ENCODE measurements at regions not wholly inside any gene's neighbourhood (a gene's known extent, or its start where the extent isn't known, plus 50 kb on each side); places are given as distances from the start of the nearest gene placed in this dataset.

GRCh38 chr1:213423041-213423440 is 372.0 kb downstream of the RPS6KC1 start:
- DNase-seq (ENCODE audit: extremely low read depth, low read depth), result no peak
- TF ChIP-seq CTCF (IDR thresholded peaks at IDR 0.05; ENCODE audit: low read depth, low read length), result no peak

DNA sequence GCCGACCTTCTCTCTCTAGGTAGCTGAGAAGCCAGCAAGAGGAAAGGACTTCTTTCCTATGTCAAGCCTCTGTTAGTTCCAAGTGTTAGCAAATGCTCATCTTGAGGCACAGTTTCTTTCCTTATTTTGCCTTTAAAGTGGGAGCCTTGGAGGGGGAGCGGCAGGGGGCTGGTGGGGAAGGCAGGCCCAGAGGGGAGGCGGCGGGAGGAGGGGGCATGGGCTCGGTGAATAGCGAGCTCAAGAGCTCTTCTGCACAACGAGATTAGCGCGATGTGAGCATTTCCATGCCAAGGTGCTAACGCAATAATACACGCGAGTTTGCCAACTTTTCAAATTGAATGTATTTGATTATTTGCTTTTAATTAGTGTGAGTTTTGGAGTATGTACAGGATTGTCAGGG is 372.6 kb downstream of the RPS6KC1 start:
- TF ChIP-seq CTCF (IDR thresholded peaks at IDR 0.05; ENCODE audit: low read depth, low read length), result no peak
- DNase-seq (ENCODE audit: extremely low read depth, low read depth), result no peak

- no peak for TF ChIP-seq CTCF (IDR thresholded peaks at IDR 0.05; ENCODE audit: low read depth, low read length)
- DNase-seq (ENCODE audit: extremely low read depth, low read depth), result no peak
Measured at GRCh38 chr1:213425376-213426030, 374.5 kb downstream of the RPS6KC1 start.

DNA sequence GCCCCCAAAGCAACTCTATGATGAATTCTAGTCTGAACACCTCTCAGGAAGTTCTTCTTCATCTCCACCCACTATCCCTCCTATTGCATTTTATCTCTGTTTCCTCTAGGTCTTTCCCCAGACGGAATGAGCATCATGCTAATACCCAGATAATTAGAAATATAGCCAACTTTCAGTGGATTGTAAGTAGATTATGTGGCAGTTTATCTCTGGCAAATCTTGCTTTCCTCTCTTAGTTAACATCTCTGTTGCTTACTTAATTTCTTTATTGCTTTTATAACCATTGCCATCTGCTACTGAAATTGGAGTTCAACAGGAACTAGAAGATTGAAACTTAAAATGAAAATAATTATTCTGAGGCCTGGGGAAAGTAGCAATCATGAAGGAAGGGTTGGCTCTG is 378.6 kb downstream of the RPS6KC1 start:
- no peak for DNase-seq (ENCODE audit: extremely low read depth, low read depth)
- TF ChIP-seq CTCF (IDR thresholded peaks at IDR 0.05; ENCODE audit: low read depth, low read length), result no peak

- TF ChIP-seq CTCF (IDR thresholded peaks at IDR 0.05; ENCODE audit: low read depth, low read length), result no peak
- no peak for DNase-seq (ENCODE audit: extremely low read depth, low read depth)
Measured at GRCh38 chr1:213435715-213436114, 384.7 kb downstream of the RPS6KC1 start.

DNA sequence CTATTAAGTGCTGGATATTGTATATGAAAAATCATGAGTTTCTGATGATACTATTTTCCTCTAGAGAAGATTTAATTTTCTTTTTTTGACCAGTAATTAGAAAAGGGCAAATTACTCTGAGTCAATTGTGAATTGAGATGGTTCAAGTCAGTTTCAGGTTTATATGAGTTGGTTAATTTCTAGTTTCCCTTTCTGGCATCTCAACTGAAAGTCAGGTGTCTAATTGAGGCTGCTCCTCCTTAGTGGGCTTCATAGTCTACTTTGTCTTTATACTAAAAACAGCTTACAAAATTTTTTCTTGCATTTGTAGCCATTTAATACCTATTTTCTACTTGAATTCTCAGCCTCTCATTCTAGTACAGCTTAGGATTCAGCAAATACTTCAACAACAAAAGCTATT is 387.3 kb downstream of the RPS6KC1 start:
- TF ChIP-seq CTCF (IDR thresholded peaks at IDR 0.05; ENCODE audit: low read depth, low read length), result no peak

DNA sequence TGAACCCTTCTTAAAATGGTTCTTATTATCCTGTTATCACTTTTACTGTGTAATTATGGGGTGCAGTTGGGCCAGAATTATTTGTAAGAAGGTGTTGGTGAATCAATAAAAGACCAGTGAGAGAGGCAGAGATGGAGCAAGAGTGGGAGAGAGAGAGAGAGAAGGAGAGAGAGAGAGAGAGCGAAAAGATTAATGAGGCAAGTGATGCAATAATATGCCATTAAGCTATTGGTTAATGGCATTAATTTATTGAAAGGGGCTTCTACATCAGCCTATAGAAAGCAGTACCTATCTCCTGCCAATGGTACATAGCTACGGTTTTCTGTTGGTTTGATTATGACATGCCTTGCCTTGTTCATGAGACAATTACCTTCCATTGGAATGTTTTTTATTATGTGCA is 388.7 kb downstream of the RPS6KC1 start:
- DNase-seq (ENCODE audit: extremely low read depth, low read depth), result no peak
- no peak for TF ChIP-seq CTCF (IDR thresholded peaks at IDR 0.05; ENCODE audit: low read depth, low read length)

More for the DNA sequence above, 387.3 kb downstream of the RPS6KC1 start:
- DNase-seq (ENCODE audit: extremely low read depth, low read depth), result no peak

Data from AG09319 (cell line).